ENCODE measurements at regions not wholly inside any gene's neighbourhood (a gene's known extent, or its start where the extent isn't known, plus 50 kb on each side); places are given as distances from the start of the nearest gene placed in this dataset.

GRCh38 chr20:46823271-46823751, 71.3 kb upstream of the EYA2 start (continued):
- TF ChIP-seq CSRNP3 (CRISPR knock-in tag; IDR thresholded peaks at IDR 0.05) (no peak), RARB (CRISPR knock-in tag; IDR thresholded peaks at IDR 0.05) (no peak), ISL1 (CRISPR knock-in tag; IDR thresholded peaks at IDR 0.05) (no peak), ZNF565 (CRISPR knock-in tag; conservative IDR thresholded peaks at IDR 0.05; ENCODE audit: low read depth) (no peak), OSR1 (CRISPR knock-in tag; IDR thresholded peaks at IDR 0.05) (no peak), SNAI2 (CRISPR knock-in tag; IDR thresholded peaks at IDR 0.05) (no peak)

GRCh38 chr20:46823753-46824152, 70.9 kb upstream of the EYA2 start:
- TF ChIP-seq CSRNP3 (CRISPR knock-in tag; IDR thresholded peaks at IDR 0.05) (no peak), ZNF565 (CRISPR knock-in tag; conservative IDR thresholded peaks at IDR 0.05; ENCODE audit: low read depth) (no peak), GLIS3 (CRISPR knock-in tag; IDR thresholded peaks at IDR 0.05) (no peak), CSDC2 (CRISPR knock-in tag; IDR thresholded peaks at IDR 0.05) (no peak), SNAI2 (CRISPR knock-in tag; IDR thresholded peaks at IDR 0.05) (no peak), PPARA (CRISPR knock-in tag; IDR thresholded peaks at IDR 0.05; ENCODE audit: borderline replicate concordance) (no peak), ZC3H10 (CRISPR knock-in tag; IDR thresholded peaks at IDR 0.05) (no peak), ISL1 (CRISPR knock-in tag; IDR thresholded peaks at IDR 0.05) (no peak), PATZ1 (CRISPR knock-in tag; IDR thresholded peaks at IDR 0.05; ENCODE audit: borderline replicate concordance) (no peak), CREB5 (CRISPR knock-in tag; IDR thresholded peaks at IDR 0.05; ENCODE audit: low read depth) (no peak), RARB (CRISPR knock-in tag; IDR thresholded peaks at IDR 0.05) (no peak), TCF4 (CRISPR knock-in tag; IDR thresholded peaks at IDR 0.05; ENCODE audit: borderline replicate concordance) (no peak), TSHZ2 (CRISPR knock-in tag; IDR thresholded peaks at IDR 0.05) (no peak), BACH2 (CRISPR knock-in tag; IDR thresholded peaks at IDR 0.05; ENCODE audit: borderline replicate concordance) (no peak), TOX (CRISPR knock-in tag; IDR thresholded peaks at IDR 0.05; ENCODE audit: borderline replicate concordance) (no peak), OSR1 (CRISPR knock-in tag; IDR thresholded peaks at IDR 0.05) (no peak), ZNF8 (CRISPR knock-in tag; IDR thresholded peaks at IDR 0.05) (no peak), POU6F1 (CRISPR knock-in tag; IDR thresholded peaks at IDR 0.05; ENCODE audit: borderline replicate concordance, low read depth) (no peak), ESRRG (CRISPR knock-in tag; IDR thresholded peaks at IDR 0.05) (no peak)
- no peak for ATAC-seq
